ENCODE measurements at regions not wholly inside any gene's neighbourhood (a gene's known extent, or its start where the extent isn't known, plus 50 kb on each side); places are given as distances from the start of the nearest gene placed in this dataset.

GRCh38 chr10:2852574-2853323, 214.6 kb upstream of the PFKP start:
- 57 to 73% methylated on average over 2 of the region's 2 CpGs for WGBS, 2 donors
- H3K4me1 ChIP-seq, result no peaks in the 10 kb centered on the region
- H3K27ac ChIP-seq, result no peak overlapping the region
- no peak for DNase-seq
- H3K27me3 ChIP-seq, result peaks cover 0 to 31% (median 17%) of the 10 kb centered on the region in 7 donors
- H3K36me3 ChIP-seq, result no peaks in the 10 kb centered on the region
- TF ChIP-seq CTCF (IDR thresholded peaks at IDR 0.05), result no peak
- no peak overlapping the region for H3K4me3 ChIP-seq
- ATAC-seq, result no peak
- peaks cover 0 to 2% (median 0%) of the 10 kb centered on the region in 11 donors for H3K9me3 ChIP-seq
- intact Hi-C loops (cut with DNase I), result no loop called here

- Histone ChIP-seq H3K4me1 (no peaks in the 10 kb centered on the region), H3K4me3 (no peak overlapping the region), H3K36me3 (no peaks in the 10 kb centered on the region), H3K27me3 (peaks cover 0 to 31% (median 17%) of the 10 kb centered on the region in 7 donors), H3K27ac (no peak overlapping the region), H3K9me3 (no peaks in the 10 kb centered on the region)
- TF ChIP-seq CTCF (IDR thresholded peaks at IDR 0.05), result no peak
- ATAC-seq, result no peak
- WGBS, 2 donors, result 72 to 79% methylated on average over 3 of the region's 3 CpGs
- no peak for DNase-seq
- intact Hi-C loops (cut with DNase I), result no loop called here
These were observed 215.8 kb upstream of the PFKP start for GRCh38 chr10:2851566-2851965.

GRCh38 chr10:2850202-2850601, 217.1 kb upstream of the PFKP start:
- H3K4me1 ChIP-seq, result no peaks in the 10 kb centered on the region
- intact Hi-C loops (cut with DNase I), result no loop called here
- 89% methylated on average over 5 of the region's 5 CpGs for WGBS, 2 donors
- no peaks in the 10 kb centered on the region for H3K36me3 ChIP-seq
- H3K27me3 ChIP-seq, result peaks cover 0 to 27% (median 17%) of the 10 kb centered on the region in 7 donors
- H3K4me3 ChIP-seq, result no peak overlapping the region
- H3K9me3 ChIP-seq, result no peaks in the 10 kb centered on the region
- ATAC-seq (no peak), DNase-seq (no peak)
- TF ChIP-seq CTCF (IDR thresholded peaks at IDR 0.05), result no peak
- H3K27ac ChIP-seq, result no peak overlapping the region

DNA sequence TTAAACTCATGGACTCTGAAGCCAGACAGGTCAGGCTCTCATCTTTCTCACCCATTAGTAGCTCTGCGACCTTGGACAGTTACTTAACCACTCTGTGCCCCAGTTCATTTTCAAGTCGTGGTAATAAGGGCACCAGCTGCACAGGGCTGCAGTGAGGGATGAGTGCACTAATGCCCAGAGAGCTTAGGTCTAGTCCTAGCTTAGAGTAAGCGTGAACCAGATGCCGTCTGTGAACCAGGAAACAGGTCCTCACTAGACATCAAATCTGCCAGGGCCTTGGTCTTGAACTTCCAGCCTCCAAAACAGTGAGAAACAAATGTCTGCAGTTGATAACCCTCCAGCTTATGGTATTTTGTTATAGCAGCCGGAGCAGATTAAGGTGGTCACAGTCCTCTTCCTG, 222.4 kb upstream of the PFKP start:
- no peak for TF ChIP-seq CTCF (IDR thresholded peaks at IDR 0.05)
- intact Hi-C loops (cut with DNase I), result loop anchor here in 1 of 10 donors (5.0 kb wide), 1 partner anchor 197 kb away; no protein-coding TSS in a partner anchor
- 77 to 84% methylated on average over 5 of the region's 5 CpGs for WGBS, 2 donors

More for the DNA sequence above, 222.4 kb upstream of the PFKP start:
- Histone ChIP-seq H3K9me3 (no peaks in the 10 kb centered on the region), H3K27me3 (peaks cover 0 to 19% (median under 1%) of the 10 kb centered on the region in 7 donors), H3K36me3 (no peaks in the 10 kb centered on the region), H3K4me1 (no peaks in the 10 kb centered on the region), H3K4me3 (no peak overlapping the region), H3K27ac (no peak overlapping the region)
- no peak for ATAC-seq
- no peak for DNase-seq
